ENCODE measurements at regions not wholly inside any gene's neighbourhood (a gene's known extent, or its start where the extent isn't known, plus 50 kb on each side); places are given as distances from the start of the nearest gene placed in this dataset.

DNA sequence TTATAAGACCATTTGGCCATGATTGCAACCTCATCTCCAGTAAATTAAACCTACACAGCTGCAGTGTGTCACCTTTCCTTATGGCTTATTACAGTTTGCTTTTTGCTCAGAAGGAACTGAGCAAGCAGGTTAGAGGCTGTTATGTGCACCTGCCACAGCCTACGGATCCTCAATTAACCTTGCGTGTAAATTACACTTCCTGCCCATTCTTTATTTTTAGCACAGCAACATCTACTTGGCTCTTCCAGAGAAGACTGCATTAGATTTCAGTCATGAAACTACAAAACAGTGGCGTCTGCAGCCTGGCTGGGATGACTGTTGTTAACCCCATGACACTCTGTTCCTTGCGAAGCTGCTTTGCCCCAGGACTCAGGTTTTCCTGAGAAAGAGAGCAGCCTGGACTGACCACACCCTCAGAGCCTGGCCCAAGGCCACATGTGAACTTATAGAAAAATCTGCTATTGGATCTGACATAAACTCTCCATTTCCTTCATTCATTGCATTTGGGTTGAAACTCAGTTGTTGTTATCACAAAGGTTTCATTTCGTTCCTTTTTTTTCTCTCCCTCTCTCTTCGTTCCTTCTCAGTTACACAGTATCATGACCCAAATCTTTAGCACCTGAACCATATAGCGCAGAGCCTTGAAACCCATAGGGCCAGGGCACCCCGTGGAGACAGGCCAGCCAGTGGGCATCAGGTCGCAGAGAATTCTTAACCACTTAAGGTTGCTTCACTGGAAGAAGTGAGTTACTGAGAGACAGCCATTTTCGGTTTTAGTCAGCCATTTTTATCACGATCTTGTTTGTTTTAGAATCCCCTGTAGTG is 138.6 kb downstream of the PALM2AKAP2 start:
- TF ChIP-seq CTCF (IDR thresholded peaks at IDR 0.05) (no peak), HDAC2 (IDR thresholded peaks at IDR 0.05) (no peak), MAX (IDR thresholded peaks at IDR 0.05) (no peak), RNF2 (IDR thresholded peaks at IDR 0.05; ENCODE audit: borderline replicate concordance, low read depth) (no peak), NPAS2 (CRISPR knock-in tag; IDR thresholded peaks at IDR 0.05; ENCODE audit: borderline replicate concordance) (no peak), POLR2A (IDR thresholded peaks at IDR 0.05; ENCODE audit: low read length) (no peak), GATA3 (IDR thresholded peaks at IDR 0.05; ENCODE audit: borderline replicate concordance) (no peak)
- TF ChIP-seq, protein P1, sequence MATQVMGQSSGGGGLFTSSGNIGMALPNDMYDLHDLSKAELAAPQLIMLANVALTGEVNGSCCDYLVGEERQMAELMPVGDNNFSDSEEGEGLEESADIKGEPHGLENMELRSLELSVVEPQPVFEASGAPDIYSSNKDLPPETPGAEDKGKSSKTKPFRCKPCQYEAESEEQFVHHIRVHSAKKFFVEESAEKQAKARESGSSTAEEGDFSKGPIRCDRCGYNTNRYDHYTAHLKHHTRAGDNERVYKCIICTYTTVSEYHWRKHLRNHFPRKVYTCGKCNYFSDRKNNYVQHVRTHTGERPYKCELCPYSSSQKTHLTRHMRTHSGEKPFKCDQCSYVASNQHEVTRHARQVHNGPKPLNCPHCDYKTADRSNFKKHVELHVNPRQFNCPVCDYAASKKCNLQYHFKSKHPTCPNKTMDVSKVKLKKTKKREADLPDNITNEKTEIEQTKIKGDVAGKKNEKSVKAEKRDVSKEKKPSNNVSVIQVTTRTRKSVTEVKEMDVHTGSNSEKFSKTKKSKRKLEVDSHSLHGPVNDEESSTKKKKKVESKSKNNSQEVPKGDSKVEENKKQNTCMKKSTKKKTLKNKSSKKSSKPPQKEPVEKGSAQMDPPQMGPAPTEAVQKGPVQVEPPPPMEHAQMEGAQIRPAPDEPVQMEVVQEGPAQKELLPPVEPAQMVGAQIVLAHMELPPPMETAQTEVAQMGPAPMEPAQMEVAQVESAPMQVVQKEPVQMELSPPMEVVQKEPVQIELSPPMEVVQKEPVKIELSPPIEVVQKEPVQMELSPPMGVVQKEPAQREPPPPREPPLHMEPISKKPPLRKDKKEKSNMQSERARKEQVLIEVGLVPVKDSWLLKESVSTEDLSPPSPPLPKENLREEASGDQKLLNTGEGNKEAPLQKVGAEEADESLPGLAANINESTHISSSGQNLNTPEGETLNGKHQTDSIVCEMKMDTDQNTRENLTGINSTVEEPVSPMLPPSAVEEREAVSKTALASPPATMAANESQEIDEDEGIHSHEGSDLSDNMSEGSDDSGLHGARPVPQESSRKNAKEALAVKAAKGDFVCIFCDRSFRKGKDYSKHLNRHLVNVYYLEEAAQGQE (IDR thresholded peaks at IDR 0.05) = no peak

Measured in A549 (cell line).